IMR-90 (cell line): ENCODE measurements at regions not wholly inside any gene's neighbourhood (a gene's known extent, or its start where the extent isn't known, plus 50 kb on each side); places are given as distances from the start of the nearest gene placed in this dataset.
"Not testable (repeated sequence)": the region's sequence is repeated elsewhere in the genome, so short reads cannot be mapped to it uniquely, and the experiment has no call there.

Experiments
- ATAC-seq: fragments of 200-7000 bp; cut with Tn5 transposase; 2 replicates; pipeline ENCODE4 v1.9.1; 2020; ENCODE audit warnings: low read depth, mild to moderate bottlenecking, moderate library complexity
- BruUV-seq: library from RNA; stranded (reverse); fragments of 400-500 nt; replicated peaks from 2 replicates; lab custom pipeline; 2021; lab: Mats Ljungman, UMichigan
- CTCF ChIA-PET: fragments of 300-600 bp; formaldehyde crosslinking; extraction: SDS; loops from one replicate; lab custom pipeline; 2021; ENCODE audit warnings: antibody characterized with exemption; lab: Yijun Ruan, JAX
- POLR2A ChIA-PET: fragments of 300-600 bp; sonication (Branson Sonifier 250); formaldehyde crosslinking; loops from one replicate; lab custom pipeline; 2022; ENCODE audit warnings: antibody characterized with exemption; ENCODE audit not compliant: unreplicated experiment; lab: Charles Lee
- DNase-seq: peaks from one replicate; pipeline ENCODE4 v3.0.0; 2013
- H2AFZ ChIP-seq: replicated peaks from 2 replicates; pipeline ENCODE3; 2013; ENCODE audit warnings: low read length, mild to moderate bottlenecking; ENCODE audit not compliant: poor library complexity
- H2AK5ac ChIP-seq: 2 replicates; pipeline ENCODE4 v1.6.1; 2013; ENCODE audit warnings: low read depth, low read length, inconsistent platforms
- H2AK9ac ChIP-seq: replicated peaks from 2 replicates; pipeline ENCODE3; 2013; ENCODE audit warnings: mild to moderate bottlenecking, low read depth, low read length, moderate library complexity; ENCODE audit not compliant: poor library complexity
- H2BK120ac ChIP-seq: 2 replicates; pipeline ENCODE4 v1.6.1; 2013; ENCODE audit warnings: low read depth, low read length, inconsistent platforms
- H2BK15ac ChIP-seq: 3 replicates; pipeline ENCODE4 v1.6.1; 2013; ENCODE audit warnings: low read depth, low read length, inconsistent platforms
- H2BK20ac ChIP-seq: 2 replicates; pipeline ENCODE4 v1.6.1; 2013; ENCODE audit warnings: low read depth, mild to moderate bottlenecking, inconsistent platforms, low read length, moderate library complexity
- H2BK5ac ChIP-seq: 2 replicates; pipeline ENCODE4 v1.6.1; 2013; ENCODE audit warnings: mild to moderate bottlenecking, low read depth, low read length, inconsistent platforms; ENCODE audit not compliant: poor library complexity, severe bottlenecking
- H3K14ac ChIP-seq: replicated peaks from 2 replicates; pipeline ENCODE4 v1.6.1; 2013; ENCODE audit warnings: low read depth, low read length, inconsistent platforms
- H3K18ac ChIP-seq: 2 replicates; pipeline ENCODE4 v1.6.1; 2013; ENCODE audit warnings: low read depth, low read length, control low read depth
- H3K23ac ChIP-seq: 2 replicates; pipeline ENCODE4 v1.6.1; 2013; ENCODE audit warnings: low read depth, low read length, inconsistent platforms
- H3K27ac ChIP-seq: 2 replicates; pipeline ENCODE4 v1.5.1; 2013; ENCODE audit warnings: mild to moderate bottlenecking, control low read depth, low read length; ENCODE audit not compliant: insufficient read depth
- H3K27me3 ChIP-seq: 2 replicates; pipeline ENCODE4 v1.6.1; 2013; ENCODE audit warnings: low read length; ENCODE audit not compliant: control insufficient read depth, insufficient read depth
- H3K36me3 ChIP-seq: 2 replicates; pipeline ENCODE4 v1.6.1; 2013; ENCODE audit warnings: low read length, mixed read lengths; ENCODE audit not compliant: control insufficient read depth, insufficient read depth
- H3K4ac ChIP-seq: 2 replicates; pipeline ENCODE4 v1.6.1; 2013; ENCODE audit warnings: low read depth, low read length, inconsistent platforms
- H3K4me1 ChIP-seq: 2 replicates; pipeline ENCODE4 v1.6.1; 2013; ENCODE audit warnings: low read length, mixed read lengths; ENCODE audit not compliant: control insufficient read depth, insufficient read depth
- H3K4me2 ChIP-seq: 2 replicates; pipeline ENCODE4 v1.6.1; 2013; ENCODE audit warnings: low read depth, mild to moderate bottlenecking, control low read depth, low read length, moderate library complexity
- H3K4me3 ChIP-seq: 2 replicates; pipeline ENCODE4 v1.5.1; 2013; ENCODE audit warnings: low read depth, mild to moderate bottlenecking, control low read depth, low read length, moderate library complexity; ENCODE audit not compliant: insufficient read depth
- H3K56ac ChIP-seq: 2 replicates; pipeline ENCODE4 v1.6.1; 2013; ENCODE audit warnings: low read length, inconsistent platforms; ENCODE audit not compliant: insufficient read depth; ENCODE audit errors: extremely low read depth
- H3K79me1 ChIP-seq, 2 experiments: 2 replicates each; pipeline ENCODE4 v1.6.1; 2013; ENCODE audit warnings: low read length in 2 of 2, inconsistent platforms in 1 of 2, low read depth in 1 of 2
- H3K9ac ChIP-seq: 2 replicates; pipeline ENCODE4 v1.6.1; 2013; ENCODE audit warnings: low read depth, low read length, control low read depth
- H3K9me1 ChIP-seq: 2 replicates; pipeline ENCODE4 v1.6.1; 2013; ENCODE audit warnings: low read length, inconsistent platforms; ENCODE audit not compliant: insufficient read depth
- H3K9me3 ChIP-seq: 2 replicates; pipeline ENCODE4 v1.6.1; 2013; ENCODE audit warnings: low read length; ENCODE audit not compliant: control insufficient read depth, insufficient read depth
- H4K20me1 ChIP-seq: 2 replicates; pipeline ENCODE4 v1.6.1; 2013; ENCODE audit warnings: low read length, inconsistent platforms; ENCODE audit not compliant: insufficient read depth
- H4K5ac ChIP-seq: 2 replicates; pipeline ENCODE4 v1.6.1; 2013; ENCODE audit warnings: mild to moderate bottlenecking, low read depth, low read length, control low read depth
- H4K8ac ChIP-seq, 2 experiments: 2 replicates each; pipeline ENCODE4 v1.6.1; 2013; ENCODE audit warnings: low read depth in 2 of 2, low read length in 2 of 2, control low read depth in 1 of 2, inconsistent platforms in 1 of 2
- H4K91ac ChIP-seq: 2 replicates; pipeline ENCODE4 v1.6.1; 2013; ENCODE audit warnings: low read depth, low read length, inconsistent platforms; ENCODE audit not compliant: insufficient read depth
- BHLHE40 ChIP-seq: fragments of 150-350 bp; IDR thresholded peaks from 2 replicates; pipeline ENCODE4 v1.6.1; 2016; ENCODE audit warnings: mild to moderate bottlenecking, low read depth, low read length
- CEBPB ChIP-seq: IDR thresholded peaks from 2 replicates; pipeline ENCODE4 v1.6.1; 2012; ENCODE audit warnings: low read depth, low read length, improper control_type of control experiment
- CHD1 ChIP-seq: IDR thresholded peaks from 2 replicates; pipeline ENCODE4 v1.6.1; 2012; ENCODE audit warnings: low read depth, low read length, improper control_type of control experiment
- MAFK ChIP-seq: IDR thresholded peaks from 2 replicates; pipeline ENCODE4 v1.6.1; 2012; ENCODE audit warnings: low read depth, low read length, improper control_type of control experiment
- NFE2L2 ChIP-seq: fragments of 150-350 bp; IDR thresholded peaks from 2 replicates; pipeline ENCODE4 v1.6.1; 2016; ENCODE audit warnings: low read depth, mild to moderate bottlenecking, low read length
- whole genome bisulfite sequencing, 2 experiments: methylation state at CpG; one replicate each; pipeline versions ENCODE4 v1.1.5 to v1.1.7; 2013; ENCODE audit warnings: missing lambda C conversion rate in 2 of 2; ENCODE audit not compliant: insufficient read length in 1 of 2; ENCODE audit errors: extremely low coverage in 2 of 2; 5-methylcytosine and 5-hydroxymethylcytosine counted together
- dilution Hi-C: fragments of 300-500 bp; cut with HindIII; formaldehyde crosslinking; loops from one replicate; pipeline ENCODE4 v1.14.3; 2018; ENCODE audit warnings: low sequenced_read_pairs; ENCODE audit not compliant: unreplicated experiment
- in situ Hi-C: fragments of 300-500 bp; cut with MboI; formaldehyde crosslinking; loops from 3 replicates; pipeline ENCODE4 v1.14.3; 2019; ENCODE audit warnings: low sequenced_read_pairs, inconsistent platforms, mixed read lengths
- intact Hi-C: fragments of 100-400 bp; cut with micrococcal nuclease; formaldehyde crosslinking; loops from 2 replicates; pipeline ENCODE4 v1.10.0; 2022

GRCh38 chr12:25889185-25889584 lies 69.3 kb upstream of the RASSF8 start:
- Histone ChIP-seq H4K8ac (no peak overlapping the region), H2BK15ac (no peak overlapping the region), H2BK120ac (no peak overlapping the region), H3K9ac (no peak overlapping the region), H3K9me1 (no peaks in the 10 kb centered on the region), H3K9me3 (no peaks in the 10 kb centered on the region; the same call in none of the 2 replicates), H3K79me1 (no peaks in the 10 kb centered on the region), H3K56ac (no peak overlapping the region), H4K20me1 (no peaks in the 10 kb centered on the region), H3K23ac (no peak overlapping the region), H4K5ac (no peak overlapping the region), H3K4ac (no peak overlapping the region), H2BK20ac (no peak overlapping the region), H3K14ac (no peak overlapping the region), H3K4me3 (no peak overlapping the region), H2AK9ac (no peak overlapping the region), H2AK5ac (no peak overlapping the region), H3K36me3 (no peaks in the 10 kb centered on the region), H3K18ac (no peak overlapping the region), H3K4me1 (no peaks in the 10 kb centered on the region), H3K4me2 (no peak overlapping the region), H2BK5ac (no peak overlapping the region), H2AFZ (no peak overlapping the region), H3K27me3 (peaks cover 2% of the 10 kb centered on the region; the same call in 1 of the 2 replicates), H3K27ac (no peak overlapping the region), H4K91ac (no peak overlapping the region)
- ChIA-PET POLR2A (no interaction called here), CTCF (no interaction called here)
- WGBS, 2 experiments: 58% methylated on average over 3 of the region's 6 CpGs; no CpG with 5 or more reads in 1 of the 2 experiments
- ATAC-seq (no peak), DNase-seq (no peak)
- BruUV-seq: no TSS peak
- dilution Hi-C loops: no loop called here
- in situ Hi-C loops: no loop called here
- TF ChIP-seq CHD1 (no peak), BHLHE40 (no peak), MAFK (no peak), NFE2L2 (no peak), CEBPB (no peak)
- intact Hi-C loops: no loop called here

DNA sequence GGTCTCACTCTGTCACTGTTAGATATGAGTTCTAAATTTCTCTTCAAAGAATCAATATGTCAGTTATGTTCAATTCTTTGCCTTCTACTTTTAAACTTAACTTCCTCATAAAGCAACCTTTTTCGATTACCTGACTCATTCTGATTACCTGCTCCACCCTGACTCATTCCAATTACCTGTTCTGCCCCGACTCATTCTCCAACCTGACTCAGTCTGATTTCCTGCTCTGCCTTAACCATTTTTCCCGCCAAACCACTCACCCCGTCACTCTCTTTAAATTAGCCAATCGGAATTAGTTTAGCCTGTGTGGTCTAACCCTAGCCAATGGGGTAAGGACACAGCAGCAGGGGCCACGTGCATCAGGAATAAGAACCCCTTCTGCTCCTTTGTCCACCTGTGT lies 67.4 kb upstream of the RASSF8 start:
- H3K14ac ChIP-seq, H2BK15ac ChIP-seq, H4K8ac ChIP-seq, H3K9me3 ChIP-seq, H2BK20ac ChIP-seq, H3K4me3 ChIP-seq, POLR2A ChIA-PET, H4K91ac ChIP-seq, H3K9me1 ChIP-seq, H2AK9ac ChIP-seq, in situ Hi-C loops, H3K27ac ChIP-seq, H3K18ac ChIP-seq, H3K79me1 ChIP-seq, DNase-seq, H3K27me3 ChIP-seq, H3K4ac ChIP-seq, dilution Hi-C loops, ATAC-seq, H3K4me2 ChIP-seq, BruUV-seq, CTCF ChIA-PET, H3K23ac ChIP-seq, H2AK5ac ChIP-seq, H3K36me3 ChIP-seq, H3K4me1 ChIP-seq, H2BK5ac ChIP-seq, H3K56ac ChIP-seq, H4K20me1 ChIP-seq, intact Hi-C loops, H2BK120ac ChIP-seq, H4K5ac ChIP-seq, H2AFZ ChIP-seq, H3K9ac ChIP-seq: not testable (repeated sequence)
- WGBS, 2 experiments: no CpG with 5 or more reads among the region's 6 CpGs
